ENCODE measurements at regions not wholly inside any gene's neighbourhood (a gene's known extent, or its start where the extent isn't known, plus 50 kb on each side); places are given as distances from the start of the nearest gene placed in this dataset.
"Not testable (repeated sequence)": the region's sequence is repeated elsewhere in the genome, so short reads cannot be mapped to it uniquely, and the experiment has no call there.

DNA sequence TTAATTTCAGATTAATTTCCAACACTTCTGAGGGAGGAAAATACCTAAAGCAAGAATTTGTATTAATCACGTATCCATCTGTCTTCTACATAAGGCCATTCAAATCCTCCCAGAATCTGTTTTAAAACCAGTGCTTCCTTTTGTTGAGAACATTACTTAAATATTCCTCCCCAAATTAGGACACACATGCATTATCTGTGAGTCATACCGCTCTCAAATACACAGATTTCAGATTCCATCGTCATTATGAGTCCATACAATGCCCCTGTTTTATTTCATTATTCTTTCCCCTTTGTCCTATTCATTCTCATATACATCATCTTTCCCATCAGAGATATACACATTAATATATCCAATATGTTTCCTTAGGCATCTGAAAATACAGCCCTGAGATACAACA is 57.3 kb upstream of the PRSS12 start:
- Mint-ChIP-seq H3K36me3 (ENCODE audit: low read depth, unreplicated experiment) (no peaks in the 10 kb centered on the region), H3K4me3 (ENCODE audit: unreplicated experiment) (no peak overlapping the region), H3K27me3 (ENCODE audit: unreplicated experiment) (peaks cover 2% of the 10 kb centered on the region), H3K4me1 (ENCODE audit: unreplicated experiment) (no peaks in the 10 kb centered on the region), H3K27ac (ENCODE audit: unreplicated experiment) (no peak overlapping the region), H3K9me3 (ENCODE audit: unreplicated experiment) (no peaks in the 10 kb centered on the region)
- TF ChIP-seq, protein P1, sequence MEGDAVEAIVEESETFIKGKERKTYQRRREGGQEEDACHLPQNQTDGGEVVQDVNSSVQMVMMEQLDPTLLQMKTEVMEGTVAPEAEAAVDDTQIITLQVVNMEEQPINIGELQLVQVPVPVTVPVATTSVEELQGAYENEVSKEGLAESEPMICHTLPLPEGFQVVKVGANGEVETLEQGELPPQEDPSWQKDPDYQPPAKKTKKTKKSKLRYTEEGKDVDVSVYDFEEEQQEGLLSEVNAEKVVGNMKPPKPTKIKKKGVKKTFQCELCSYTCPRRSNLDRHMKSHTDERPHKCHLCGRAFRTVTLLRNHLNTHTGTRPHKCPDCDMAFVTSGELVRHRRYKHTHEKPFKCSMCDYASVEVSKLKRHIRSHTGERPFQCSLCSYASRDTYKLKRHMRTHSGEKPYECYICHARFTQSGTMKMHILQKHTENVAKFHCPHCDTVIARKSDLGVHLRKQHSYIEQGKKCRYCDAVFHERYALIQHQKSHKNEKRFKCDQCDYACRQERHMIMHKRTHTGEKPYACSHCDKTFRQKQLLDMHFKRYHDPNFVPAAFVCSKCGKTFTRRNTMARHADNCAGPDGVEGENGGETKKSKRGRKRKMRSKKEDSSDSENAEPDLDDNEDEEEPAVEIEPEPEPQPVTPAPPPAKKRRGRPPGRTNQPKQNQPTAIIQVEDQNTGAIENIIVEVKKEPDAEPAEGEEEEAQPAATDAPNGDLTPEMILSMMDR (IDR thresholded peaks at IDR 0.05; ENCODE audit: unreplicated experiment) = no peak
- DNase-seq (ENCODE audit: low spot score) = no peak

DNA sequence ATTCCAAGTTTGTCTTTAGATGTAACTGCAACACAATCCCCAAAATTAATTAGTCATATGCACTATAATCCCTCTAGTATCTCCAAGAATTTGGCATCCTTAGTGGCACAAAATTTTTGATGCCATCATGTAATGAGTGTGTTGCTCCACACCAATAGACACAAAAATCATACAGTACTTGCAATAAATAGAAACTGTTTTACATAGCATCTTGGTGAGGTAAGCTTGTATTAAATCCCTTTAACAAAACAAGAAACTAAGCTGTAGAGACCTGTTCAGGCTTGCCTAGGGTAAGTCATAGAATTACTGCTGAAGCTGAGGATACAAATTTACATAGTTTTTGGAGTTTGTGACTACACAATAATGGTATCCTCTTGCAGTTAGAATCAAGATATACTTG is 64.5 kb upstream of the PRSS12 start:
- no peak for DNase-seq (ENCODE audit: low spot score)
- TF ChIP-seq, protein P1 (IDR thresholded peaks at IDR 0.05; ENCODE audit: unreplicated experiment) = no peak
- H3K36me3 Mint-ChIP-seq (ENCODE audit: low read depth, unreplicated experiment) = no peaks in the 10 kb centered on the region
- H3K27me3 Mint-ChIP-seq (ENCODE audit: unreplicated experiment) = no peaks in the 10 kb centered on the region
- H3K4me1 Mint-ChIP-seq (ENCODE audit: unreplicated experiment) = no peaks in the 10 kb centered on the region
- no peaks in the 10 kb centered on the region for H3K9me3 Mint-ChIP-seq (ENCODE audit: unreplicated experiment)
- H3K27ac Mint-ChIP-seq (ENCODE audit: unreplicated experiment) = no peak overlapping the region
- H3K4me3 Mint-ChIP-seq (ENCODE audit: unreplicated experiment) = no peak overlapping the region

DNA sequence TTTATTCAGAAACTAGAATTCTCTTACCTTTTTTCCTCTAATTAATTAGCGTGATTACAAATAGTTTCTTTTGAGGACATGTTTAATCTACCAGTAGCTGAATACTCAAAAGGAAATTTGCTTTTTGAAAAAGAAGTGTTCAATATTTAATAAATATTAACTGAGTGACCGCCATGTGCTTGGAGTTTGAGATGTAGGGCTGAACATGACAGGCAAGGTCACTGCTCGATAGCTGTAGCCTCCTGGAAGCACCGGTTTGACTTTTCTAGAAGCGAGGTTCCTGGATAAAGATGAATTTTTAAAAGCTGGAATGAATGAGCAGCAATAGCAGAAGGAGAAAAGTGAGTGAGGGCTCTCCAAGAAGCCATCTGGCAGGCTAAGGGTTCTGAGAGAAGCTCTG is 65.0 kb upstream of the PRSS12 start:
- DNase-seq (ENCODE audit: low spot score); H3K27ac Mint-ChIP-seq (ENCODE audit: unreplicated experiment); H3K36me3 Mint-ChIP-seq (ENCODE audit: low read depth, unreplicated experiment); H3K27me3 Mint-ChIP-seq (ENCODE audit: unreplicated experiment); H3K4me1 Mint-ChIP-seq (ENCODE audit: unreplicated experiment); H3K4me3 Mint-ChIP-seq (ENCODE audit: unreplicated experiment); H3K9me3 Mint-ChIP-seq (ENCODE audit: unreplicated experiment): not testable (repeated sequence)

DNA sequence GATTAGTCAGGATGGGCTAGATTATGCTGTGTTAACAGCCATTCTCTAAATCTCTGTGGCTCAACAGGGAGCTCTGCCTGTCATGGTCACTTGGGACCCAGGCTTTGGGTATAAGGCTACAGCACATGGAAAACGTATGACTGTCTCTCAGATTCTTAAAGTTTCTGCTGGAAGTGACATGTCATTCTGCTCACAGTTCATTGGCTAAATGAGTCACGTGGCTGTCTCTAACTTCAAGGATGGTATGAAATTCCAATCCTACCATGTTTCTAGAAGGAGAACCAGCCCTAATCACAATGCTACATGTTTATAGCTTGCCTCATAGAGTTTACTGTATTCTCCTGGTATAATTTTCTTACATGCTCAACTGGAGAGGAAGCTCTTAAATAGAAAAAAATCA is 65.6 kb upstream of the PRSS12 start:
- H3K36me3 Mint-ChIP-seq (ENCODE audit: low read depth, unreplicated experiment); H3K9me3 Mint-ChIP-seq (ENCODE audit: unreplicated experiment); H3K27ac Mint-ChIP-seq (ENCODE audit: unreplicated experiment): not testable (repeated sequence)

DNA sequence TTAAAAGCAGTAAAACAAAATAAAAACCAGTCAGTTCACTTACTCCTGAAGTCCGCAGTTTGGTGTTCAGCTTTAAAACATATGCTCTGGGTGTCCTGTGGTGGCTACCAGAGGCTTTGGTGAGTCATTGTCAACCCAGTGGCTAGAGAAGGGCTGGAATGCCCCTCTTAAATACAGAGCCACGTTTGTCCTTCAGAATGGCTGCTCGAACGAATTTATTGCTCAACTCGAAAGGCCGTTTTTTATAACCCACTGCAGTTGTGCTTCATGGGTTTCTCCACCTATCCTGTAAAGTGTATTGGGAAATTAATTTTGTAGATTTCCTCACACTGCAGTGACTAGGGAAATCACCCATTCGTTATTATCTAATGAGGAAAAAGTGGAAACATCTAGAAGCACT is 66.8 kb upstream of the PRSS12 start:
- not testable (repeated sequence) for H3K9me3 Mint-ChIP-seq (ENCODE audit: unreplicated experiment); H3K4me1 Mint-ChIP-seq (ENCODE audit: unreplicated experiment); H3K27me3 Mint-ChIP-seq (ENCODE audit: unreplicated experiment); H3K36me3 Mint-ChIP-seq (ENCODE audit: low read depth, unreplicated experiment); DNase-seq (ENCODE audit: low spot score); H3K27ac Mint-ChIP-seq (ENCODE audit: unreplicated experiment); H3K4me3 Mint-ChIP-seq (ENCODE audit: unreplicated experiment)

More for the DNA sequence above, 65.6 kb upstream of the PRSS12 start:
- H3K4me1 Mint-ChIP-seq (ENCODE audit: unreplicated experiment); H3K27me3 Mint-ChIP-seq (ENCODE audit: unreplicated experiment); H3K4me3 Mint-ChIP-seq (ENCODE audit: unreplicated experiment); DNase-seq (ENCODE audit: low spot score): not testable (repeated sequence)

DNA sequence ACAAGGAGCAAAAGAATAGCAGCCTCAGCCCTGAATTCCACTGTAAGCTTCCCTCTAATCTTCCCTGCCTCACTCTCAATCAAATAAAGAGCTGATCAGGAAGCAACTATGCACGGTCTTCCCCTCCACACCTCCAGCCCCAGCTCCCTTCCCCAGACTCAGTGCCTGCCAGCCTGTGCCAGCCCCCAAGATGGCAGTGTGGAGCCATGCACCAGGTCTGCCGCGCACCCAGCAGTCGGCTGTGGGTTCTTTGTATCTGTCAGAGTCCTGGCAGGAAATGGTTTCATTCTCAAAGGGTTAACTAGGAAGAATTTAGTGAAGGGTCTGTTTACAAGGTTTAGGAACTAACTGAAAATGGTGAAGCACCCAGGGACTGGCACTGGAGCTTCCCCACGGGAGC is 71.3 kb upstream of the PRSS12 start:
- TF ChIP-seq, protein P1 (IDR thresholded peaks at IDR 0.05; ENCODE audit: unreplicated experiment) = peak; percentile 30
- not testable (repeated sequence) for H3K4me3 Mint-ChIP-seq (ENCODE audit: unreplicated experiment); H3K4me1 Mint-ChIP-seq (ENCODE audit: unreplicated experiment); H3K27ac Mint-ChIP-seq (ENCODE audit: unreplicated experiment); H3K9me3 Mint-ChIP-seq (ENCODE audit: unreplicated experiment); H3K36me3 Mint-ChIP-seq (ENCODE audit: low read depth, unreplicated experiment); H3K27me3 Mint-ChIP-seq (ENCODE audit: unreplicated experiment)
- DNase-seq (ENCODE audit: low spot score) = peak; percentile 75

DNA sequence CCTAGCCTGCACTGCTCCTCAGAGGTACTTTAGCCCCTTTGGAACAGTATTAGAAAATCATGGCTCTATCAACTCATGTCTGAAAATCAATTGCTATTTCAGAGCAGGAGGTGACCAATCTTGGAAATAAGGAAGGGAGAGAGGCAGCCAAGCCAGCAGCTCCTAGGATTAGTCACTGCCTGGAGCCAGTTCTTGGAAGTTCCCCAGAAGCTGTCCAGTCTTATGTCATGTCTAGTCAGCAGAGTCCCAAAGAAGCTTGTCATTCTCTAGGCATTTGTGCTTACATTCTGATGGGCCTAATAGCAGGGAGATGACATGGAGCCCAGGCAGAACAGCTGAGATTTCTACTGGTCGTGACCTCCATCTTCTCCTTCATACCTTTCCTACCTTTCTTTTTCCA is 76.1 kb upstream of the PRSS12 start:
- not testable (repeated sequence) for H3K4me1 Mint-ChIP-seq (ENCODE audit: unreplicated experiment); H3K27ac Mint-ChIP-seq (ENCODE audit: unreplicated experiment); H3K4me3 Mint-ChIP-seq (ENCODE audit: unreplicated experiment); H3K36me3 Mint-ChIP-seq (ENCODE audit: low read depth, unreplicated experiment); H3K27me3 Mint-ChIP-seq (ENCODE audit: unreplicated experiment); H3K9me3 Mint-ChIP-seq (ENCODE audit: unreplicated experiment); DNase-seq (ENCODE audit: low spot score)

DNA sequence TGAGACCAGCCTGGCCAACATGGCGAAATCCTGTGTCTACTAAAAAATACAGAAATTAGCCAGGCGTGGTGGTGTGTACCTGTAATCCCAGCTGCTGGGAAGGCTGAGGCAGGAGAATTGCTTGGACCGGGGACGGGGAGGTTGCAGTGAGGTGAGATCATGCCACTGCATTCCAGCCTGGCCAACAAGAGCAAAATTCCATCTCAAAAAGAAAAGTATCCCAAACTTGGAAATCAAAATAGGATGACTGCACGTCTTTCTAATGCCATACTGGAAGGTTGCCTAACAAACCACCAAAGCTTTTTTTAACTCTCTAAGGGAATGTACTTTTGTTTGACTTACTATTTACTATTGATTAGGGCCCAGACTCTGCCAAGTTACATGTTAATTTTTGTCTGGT is 79.6 kb upstream of the PRSS12 start:
- H3K4me3 Mint-ChIP-seq (ENCODE audit: unreplicated experiment); H3K27me3 Mint-ChIP-seq (ENCODE audit: unreplicated experiment); H3K36me3 Mint-ChIP-seq (ENCODE audit: low read depth, unreplicated experiment); DNase-seq (ENCODE audit: low spot score); H3K9me3 Mint-ChIP-seq (ENCODE audit: unreplicated experiment); H3K4me1 Mint-ChIP-seq (ENCODE audit: unreplicated experiment); H3K27ac Mint-ChIP-seq (ENCODE audit: unreplicated experiment): not testable (repeated sequence)

DNA sequence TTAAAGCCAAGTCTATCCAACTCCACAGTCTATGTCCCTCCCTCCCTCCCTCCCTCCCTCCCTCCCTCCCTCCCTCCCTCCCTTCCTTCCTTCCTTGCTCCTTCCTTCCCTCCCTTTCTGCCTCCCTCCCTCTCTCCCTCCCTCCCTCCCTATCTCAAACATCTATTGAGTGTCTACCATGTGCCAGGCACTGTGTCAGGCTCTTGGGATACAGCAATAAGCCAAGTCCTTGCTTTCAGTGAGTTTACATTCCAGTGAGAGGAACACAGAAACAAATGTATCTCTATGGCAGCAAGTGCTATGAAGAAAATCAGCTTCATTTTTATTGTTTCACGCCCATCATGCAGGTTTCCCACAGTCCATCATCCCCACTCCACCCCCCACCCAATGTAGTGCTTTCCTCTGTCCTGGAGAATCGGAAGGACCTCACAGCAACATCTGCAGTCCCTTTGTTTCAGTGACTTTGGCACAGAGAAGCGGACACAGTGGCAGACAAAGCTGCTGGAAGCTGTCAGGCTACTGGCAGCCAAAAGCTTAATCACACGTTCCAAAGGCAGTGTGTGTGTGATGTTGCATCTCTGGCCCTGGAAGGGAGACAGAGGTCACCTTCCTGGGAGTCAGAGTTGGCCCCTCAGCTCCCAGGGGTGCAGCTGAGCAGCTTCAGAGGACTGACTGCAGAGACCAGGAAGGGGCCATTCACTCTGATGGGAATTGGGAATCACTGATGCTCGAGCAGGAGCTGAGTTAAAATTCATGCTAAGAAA is 81.0 kb upstream of the PRSS12 start:
- not testable (repeated sequence) for H3K4me3 Mint-ChIP-seq (ENCODE audit: unreplicated experiment); H3K4me1 Mint-ChIP-seq (ENCODE audit: unreplicated experiment); DNase-seq (ENCODE audit: low spot score); H3K9me3 Mint-ChIP-seq (ENCODE audit: unreplicated experiment); H3K27me3 Mint-ChIP-seq (ENCODE audit: unreplicated experiment); H3K27ac Mint-ChIP-seq (ENCODE audit: unreplicated experiment); H3K36me3 Mint-ChIP-seq (ENCODE audit: low read depth, unreplicated experiment)

DNA sequence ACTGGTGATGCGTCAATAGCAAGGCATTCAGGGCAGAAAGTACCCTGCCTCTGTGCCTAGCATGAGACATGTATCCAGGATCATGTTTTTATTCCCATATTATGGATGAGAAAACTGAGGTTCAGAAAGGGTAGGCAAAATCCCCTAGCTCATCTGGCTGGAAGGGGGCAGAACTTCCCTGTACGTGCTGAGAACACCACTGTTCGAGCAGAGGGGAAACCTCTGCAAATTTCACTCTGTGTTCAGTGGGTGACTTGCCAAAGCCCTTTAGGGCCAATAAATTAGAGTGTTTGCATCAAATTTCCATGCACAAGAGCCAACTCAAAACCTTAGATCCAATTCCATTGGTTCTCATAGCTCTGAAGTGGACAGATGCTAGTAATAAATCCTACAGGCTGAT is 82.6 kb upstream of the PRSS12 start:
- H3K27me3 Mint-ChIP-seq (ENCODE audit: unreplicated experiment); H3K4me1 Mint-ChIP-seq (ENCODE audit: unreplicated experiment); H3K4me3 Mint-ChIP-seq (ENCODE audit: unreplicated experiment); DNase-seq (ENCODE audit: low spot score); H3K36me3 Mint-ChIP-seq (ENCODE audit: low read depth, unreplicated experiment); H3K27ac Mint-ChIP-seq (ENCODE audit: unreplicated experiment); H3K9me3 Mint-ChIP-seq (ENCODE audit: unreplicated experiment): not testable (repeated sequence)

Measured in endothelial cell (in vitro differentiated cells).